NCI-H1417 (cell line): ENCODE measurements at regions not wholly inside any gene's neighbourhood (a gene's known extent, or its start where the extent isn't known, plus 50 kb on each side); places are given as distances from the start of the nearest gene placed in this dataset.
"Not testable (repeated sequence)": the region's sequence is repeated elsewhere in the genome, so short reads cannot be mapped to it uniquely, and the experiment has no call there.

Experiments
- DNase-seq, 3 experiments: peaks; one replicate each; lab custom pipeline; 2025; lab: John Stamatoyannopoulos, UW

DNA sequence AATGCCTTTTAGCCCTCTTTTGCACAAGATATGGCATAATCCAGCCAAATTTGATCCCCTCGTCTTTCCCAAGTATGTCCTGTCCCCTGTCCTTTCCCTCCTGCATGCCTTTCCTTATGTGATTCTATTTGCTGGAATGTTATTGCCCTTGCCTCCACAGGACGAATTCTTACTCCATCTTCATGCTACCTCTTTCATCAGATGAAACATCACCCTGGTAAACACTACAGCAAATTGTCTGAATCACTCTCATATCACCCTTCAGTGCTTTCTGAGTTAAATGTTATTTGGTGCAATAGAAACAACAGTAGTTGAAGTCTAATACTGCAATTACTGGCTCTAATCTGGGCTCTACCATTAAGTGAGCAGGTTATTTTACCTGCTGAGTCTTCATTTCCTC lies 52.2 kb upstream of the FAT1 start:
- no peak for DNase-seq

DNA sequence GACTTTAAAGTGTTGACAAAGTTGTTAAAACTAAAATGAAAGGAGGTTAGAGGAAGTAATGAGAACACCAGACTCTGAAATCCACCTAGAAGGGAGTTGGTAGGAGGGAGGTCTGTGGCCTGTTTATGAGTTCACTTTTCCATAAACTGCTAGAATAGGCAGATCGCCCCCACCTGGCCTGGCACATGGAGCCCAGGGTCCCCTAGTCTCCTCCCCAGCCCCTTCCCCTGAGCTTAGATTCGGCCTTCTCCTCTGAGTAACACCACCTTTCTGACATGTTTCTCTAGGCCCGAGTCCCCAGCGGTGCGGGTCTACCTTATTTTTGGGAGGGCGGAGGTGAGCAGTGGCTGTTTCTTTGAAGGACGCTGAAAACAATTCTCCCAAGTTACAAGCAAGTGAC lies 54.5 kb upstream of the FAT1 start:
- no peak for DNase-seq

DNA sequence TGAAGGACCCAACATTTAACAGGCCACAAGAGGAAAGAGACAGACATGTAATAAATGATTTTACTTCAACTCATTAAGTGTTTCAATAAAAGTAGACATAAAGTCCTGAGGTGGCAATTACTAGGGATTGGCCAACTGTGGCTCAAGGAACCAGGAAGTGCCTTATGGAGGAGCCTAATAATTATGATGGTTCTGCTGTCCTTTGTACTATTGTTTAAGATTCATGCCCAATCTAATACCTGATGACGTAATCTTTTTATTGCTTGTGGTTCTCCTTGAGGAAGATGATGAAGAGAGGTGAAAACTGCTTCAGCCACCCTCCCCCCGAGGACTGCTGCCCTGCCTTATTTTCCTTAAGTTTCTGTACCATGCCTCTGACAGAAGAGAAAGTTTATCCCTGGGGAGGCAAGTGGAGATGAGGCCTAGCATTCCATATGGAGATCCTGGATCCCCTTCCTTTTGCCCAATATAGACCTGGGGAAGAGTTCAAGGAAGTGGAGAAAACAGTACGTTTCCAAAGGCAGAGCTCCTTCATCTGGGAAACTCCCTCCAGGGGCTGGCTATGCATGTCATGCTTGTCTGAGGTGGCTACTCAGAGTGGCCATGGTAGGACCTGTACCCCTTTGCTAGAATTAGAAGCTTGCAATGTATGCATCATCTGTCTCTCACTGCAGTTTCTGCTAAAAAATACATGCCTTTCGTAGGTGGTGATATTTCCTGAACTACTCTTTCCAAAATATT lies 56.8 kb upstream of the FAT1 start:
- no peak for DNase-seq

DNA sequence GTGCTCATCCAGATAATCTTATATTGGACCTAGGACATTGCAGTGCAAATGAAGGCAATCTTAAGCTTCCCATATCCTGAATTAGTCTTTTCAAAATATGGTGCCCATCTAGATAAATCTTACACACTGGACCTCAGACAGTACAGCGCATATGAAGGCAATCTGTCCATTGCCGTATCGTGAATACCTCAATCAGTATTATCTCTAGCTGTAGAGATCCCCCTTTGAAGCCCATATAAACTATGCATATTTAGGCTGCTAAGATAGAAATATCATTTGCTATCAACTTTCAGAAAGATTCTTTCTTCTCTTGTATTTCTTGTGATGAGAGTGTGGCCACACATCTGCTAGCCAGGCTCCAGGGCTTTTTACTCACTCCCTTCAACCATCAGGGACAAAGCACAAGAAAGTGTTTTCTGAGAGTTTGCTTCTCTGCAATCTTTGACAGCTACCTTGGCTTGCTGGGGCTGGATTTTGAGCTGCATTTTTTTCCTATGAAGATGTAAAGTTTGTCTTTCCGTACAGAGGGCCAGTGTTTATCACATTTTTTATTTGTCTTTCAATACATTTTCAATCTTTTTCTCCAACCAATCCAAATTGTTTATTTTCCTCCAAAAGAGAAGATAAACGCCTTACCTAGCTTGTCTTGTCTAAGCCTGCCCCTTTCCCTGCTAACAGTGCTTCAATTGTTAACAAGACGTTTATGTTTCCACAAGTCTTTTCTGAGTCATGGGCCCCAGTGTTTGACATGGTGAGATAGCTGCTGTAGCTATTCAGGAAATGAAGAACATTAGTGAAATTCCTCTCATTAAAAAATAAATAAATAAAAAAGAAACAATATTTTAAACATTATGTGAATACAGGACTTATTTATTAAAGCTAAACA lies 57.6 kb upstream of the FAT1 start:
- no peak for DNase-seq

DNA sequence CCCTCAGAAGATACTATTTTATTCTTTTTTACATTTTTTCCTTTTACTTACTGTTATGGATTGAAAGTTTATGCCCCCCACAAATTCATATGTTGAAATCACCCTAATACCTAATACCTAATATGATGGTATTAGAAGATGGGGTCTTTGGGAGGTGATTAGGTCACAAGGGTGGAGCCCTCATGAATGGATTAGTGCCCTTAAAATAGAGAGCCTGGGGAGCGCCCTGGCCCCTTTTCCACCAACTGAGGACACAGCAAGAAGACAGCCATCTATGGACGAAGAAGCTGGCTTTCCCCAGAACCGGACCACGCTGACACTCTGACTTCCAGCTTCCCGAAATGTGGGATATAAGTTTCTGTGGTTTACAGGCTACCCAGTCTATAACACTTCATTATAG lies 58.6 kb upstream of the FAT1 start:
- DNase-seq = no peak

DNA sequence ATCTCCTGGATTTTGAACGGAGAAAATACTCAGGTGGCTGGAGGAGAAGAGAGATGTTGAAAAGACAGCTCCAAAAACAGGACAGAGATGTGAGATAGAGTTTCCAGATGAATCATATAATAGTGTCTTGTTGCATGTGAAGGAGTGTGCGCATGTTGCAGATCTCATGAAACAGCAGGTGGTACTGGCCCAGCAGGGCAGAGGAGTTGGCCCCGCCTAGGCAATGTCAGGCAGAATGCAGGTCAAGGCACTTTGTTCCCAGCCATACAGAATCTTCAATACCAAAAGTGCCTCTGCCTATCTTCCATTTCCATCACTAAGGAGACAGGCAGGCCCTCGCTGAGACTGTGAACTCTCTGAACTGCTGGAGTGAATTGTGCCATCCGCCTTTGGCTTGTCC lies 63.9 kb upstream of the FAT1 start:
- no peak for DNase-seq

DNA sequence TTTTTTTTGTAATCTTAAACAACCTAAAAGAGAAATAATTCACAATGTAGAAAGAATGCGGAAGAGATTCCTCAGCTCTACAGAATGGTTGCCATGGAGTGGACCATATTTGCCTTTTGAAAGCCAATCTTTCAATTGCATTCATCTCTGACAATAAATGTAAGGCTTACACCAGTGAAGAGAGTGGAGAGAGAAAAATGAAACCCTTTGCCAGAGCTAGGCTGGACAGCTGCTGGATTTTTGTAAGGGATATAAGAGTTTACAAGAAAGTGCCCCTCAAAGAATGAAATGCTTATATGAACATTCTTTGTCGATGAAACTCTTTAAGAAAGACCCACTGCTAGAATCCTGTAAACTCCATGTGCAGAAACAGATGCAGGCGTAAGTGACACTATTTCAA lies 66.0 kb upstream of the FAT1 start:
- DNase-seq = no peak

DNA sequence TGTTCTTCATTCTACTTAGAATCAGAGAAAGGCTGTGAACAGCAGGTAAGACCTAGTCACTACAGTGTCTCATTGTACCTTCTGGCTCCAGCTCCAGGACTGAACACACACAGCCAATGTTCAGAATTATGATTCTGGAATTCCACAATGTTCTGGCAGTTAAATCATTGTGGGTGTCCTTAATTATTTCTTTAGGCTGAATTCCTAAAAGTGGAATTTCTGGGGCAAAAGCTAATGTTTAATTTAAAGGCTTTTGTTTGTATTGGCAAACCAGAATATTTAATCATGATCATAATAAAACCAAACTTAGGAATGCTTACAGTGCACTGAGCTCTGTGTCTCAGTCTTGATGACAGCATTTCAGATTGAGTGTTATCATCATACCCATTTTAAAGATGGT lies 67.0 kb upstream of the FAT1 start:
- no peak for DNase-seq

DNA sequence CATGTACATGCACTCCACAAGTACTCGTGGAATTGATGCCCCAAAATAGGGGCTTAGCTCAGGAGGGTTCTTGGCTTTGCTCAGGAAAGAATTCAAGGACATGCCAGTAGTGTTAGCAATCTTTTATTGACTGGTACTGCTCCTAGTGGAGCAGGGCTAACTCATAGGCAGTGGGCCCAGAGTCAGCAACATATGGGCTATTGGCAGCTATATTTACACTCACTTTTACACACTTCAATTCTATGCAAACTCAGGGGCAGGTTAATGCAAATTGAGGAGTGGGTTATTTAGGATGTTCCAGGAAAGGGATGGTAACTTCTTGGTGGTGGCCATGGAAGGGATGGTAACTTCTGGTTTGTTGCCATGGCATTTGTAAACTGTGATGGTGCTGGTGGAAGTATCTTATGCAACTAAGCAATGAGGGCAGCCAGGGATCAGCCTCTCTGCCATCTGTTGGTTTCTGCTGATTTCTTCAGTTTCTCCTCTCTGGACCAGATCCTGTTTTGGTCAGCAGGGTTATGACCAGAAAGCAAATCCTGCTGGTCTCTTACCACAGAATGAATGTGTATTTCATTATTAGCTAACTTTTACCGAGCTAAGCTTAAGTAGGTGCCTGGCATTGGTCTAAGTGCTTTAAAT lies 69.2 kb upstream of the FAT1 start:
- DNase-seq = no peak

DNA sequence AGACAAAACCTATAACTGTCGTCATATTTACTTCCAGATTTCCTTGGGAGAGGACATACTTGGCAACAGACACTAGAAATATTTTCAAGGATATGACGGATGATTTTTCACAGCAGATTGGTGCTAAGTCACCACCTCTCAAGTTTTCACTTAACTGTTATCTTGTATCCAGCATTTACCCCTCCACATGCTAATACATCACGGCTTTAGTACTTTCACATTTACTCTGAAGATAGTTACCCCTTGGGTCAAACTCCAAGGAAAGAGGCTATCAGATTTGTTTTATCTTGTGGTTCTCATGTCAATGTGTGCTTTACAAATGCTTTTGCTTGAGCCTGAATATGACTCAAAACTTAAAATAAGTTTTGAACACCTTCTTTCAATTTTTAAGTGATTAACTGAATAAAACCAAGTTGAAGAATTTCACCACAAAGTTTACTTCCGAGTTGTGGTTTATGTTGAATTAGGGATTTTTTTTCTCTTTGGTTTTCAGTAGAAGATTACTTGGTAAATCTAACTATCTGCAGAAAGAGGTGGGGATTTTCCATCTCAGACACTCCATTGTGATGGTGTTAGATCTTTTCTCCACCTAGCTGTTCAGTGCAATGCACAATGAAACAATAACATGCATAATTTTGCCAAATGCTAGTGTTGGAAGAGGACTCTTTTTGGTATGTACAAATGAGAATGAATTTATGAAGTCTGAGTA lies 75.4 kb upstream of the FAT1 start:
- no peak for DNase-seq

DNA sequence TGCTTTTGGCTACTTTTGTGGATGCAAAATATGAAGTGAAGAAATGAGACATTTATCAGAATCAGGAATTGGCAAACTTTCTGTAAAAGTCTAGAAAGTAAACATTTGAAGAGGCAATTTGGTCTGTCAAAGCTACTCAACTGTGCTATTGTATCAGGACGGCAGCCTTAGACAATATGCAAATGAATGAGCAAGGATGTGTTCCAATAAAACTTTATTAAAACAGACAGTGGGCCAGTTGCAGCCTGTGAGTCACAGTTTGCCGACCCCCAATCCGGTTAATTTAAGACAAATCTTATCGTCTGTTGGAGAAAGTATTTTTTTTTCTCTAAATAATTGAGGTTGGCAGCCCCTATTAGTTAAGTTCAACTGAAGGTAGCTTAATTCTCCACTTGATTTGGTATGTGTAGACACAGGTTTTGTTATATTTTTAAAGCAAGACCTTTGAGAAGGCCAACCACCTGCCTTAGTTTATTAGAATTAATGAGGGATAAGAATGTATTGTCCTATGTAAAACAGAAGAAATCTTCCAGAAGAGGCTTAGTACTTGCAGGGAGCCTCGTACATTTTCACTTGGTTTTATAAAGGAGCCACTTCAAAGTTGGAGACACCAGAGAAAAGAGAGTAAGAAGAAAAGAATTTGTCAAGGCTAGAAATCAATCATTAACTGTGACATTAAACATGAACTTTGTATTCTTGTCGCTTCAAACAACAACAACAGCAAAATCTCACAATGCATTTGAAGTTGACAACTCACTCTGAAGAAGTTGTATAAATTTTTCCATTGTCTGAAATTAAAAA lies 81.6 kb upstream of the FAT1 start:
- DNase-seq = no peak

DNA sequence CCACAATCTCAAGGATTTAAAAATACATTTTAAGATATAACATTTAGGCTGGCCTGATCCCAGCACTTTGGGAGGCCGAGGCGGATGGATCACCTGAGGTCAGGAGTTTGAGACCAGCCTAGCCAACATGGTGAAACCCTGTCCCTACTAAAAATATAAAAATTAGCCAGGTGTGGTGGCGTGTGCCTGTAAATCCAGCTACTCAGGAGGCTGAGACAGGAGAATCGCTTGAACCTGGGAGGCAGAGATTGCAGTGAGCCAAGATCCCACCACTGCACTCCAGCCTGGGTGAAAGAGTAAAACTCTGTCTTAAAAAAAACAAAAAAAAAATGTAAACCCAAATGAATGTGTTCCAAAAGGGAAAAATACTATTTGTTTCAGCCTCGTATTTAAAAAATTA lies 82.3 kb upstream of the FAT1 start:
- DNase-seq = not testable (repeated sequence)

DNA sequence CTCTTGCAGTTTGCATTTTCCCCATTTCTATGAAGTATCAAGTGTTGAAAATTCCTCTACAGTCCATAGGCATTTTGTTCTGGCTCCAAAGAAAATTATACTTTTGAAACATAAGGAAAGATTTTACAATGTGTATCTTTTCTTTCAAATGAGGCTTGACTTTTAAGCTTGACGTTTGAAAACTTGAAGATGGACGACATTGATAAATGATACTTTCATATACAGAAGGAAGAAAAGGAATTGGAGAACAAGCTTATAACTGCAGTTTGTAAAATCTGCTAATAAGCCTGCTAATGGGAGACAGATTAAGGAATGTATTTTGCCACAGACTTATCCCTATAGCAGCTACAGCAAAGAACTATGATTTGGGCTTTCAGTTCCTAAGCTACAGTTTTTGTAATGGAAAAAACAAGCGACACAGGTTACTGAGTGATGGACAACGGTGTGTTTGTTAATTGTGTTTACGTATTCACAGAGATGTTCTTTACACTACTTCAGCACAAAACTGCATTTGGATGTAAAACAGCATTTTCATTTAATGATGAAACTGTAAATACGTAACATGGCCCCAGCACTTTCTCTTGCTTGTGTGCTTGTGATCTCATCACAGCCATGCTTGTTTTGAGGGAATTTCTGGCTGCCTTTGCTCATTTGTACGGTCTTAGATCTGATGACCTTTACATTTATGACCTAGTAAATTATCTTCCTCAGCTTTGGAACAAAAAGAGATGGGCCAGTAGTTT lies 83.2 kb upstream of the FAT1 start:
- no peak for DNase-seq

DNA sequence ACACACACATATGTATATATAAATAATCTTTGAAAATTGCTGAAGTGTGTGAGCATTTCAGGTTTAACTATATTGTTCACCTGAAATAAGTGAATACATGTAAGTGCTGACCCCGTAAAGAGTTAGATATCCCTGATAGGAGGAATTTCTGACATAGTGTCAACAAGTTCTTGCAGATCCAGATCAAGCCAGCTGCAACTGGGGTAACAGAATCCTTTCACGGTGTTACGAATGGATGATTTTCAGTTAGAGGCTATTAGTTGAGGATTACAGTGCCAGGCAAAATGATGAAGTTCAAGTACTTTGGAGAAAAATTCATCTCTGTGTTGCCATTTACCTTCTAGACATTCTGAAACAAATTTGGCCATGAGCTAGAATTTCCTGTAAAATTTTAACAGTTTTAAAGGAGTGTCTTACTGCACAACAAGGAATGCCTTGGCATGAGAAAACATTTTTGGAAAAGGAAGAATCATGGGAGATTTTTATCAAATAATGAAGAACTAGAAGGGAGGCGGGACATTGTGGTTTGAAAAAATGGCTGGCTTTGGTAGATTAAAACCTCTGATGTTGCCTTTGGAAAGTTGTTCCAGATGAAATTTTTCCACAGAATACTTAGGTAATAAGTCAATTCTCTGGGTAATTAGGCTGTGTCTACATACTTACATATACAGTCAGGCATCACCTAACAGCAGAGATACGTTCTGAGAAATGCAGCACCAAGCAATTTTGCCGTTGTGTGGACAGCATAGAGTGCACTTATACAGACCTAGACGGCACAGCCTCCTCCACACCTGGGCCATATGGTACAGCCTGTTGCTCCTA lies 84.4 kb upstream of the FAT1 start:
- no peak for DNase-seq

DNA sequence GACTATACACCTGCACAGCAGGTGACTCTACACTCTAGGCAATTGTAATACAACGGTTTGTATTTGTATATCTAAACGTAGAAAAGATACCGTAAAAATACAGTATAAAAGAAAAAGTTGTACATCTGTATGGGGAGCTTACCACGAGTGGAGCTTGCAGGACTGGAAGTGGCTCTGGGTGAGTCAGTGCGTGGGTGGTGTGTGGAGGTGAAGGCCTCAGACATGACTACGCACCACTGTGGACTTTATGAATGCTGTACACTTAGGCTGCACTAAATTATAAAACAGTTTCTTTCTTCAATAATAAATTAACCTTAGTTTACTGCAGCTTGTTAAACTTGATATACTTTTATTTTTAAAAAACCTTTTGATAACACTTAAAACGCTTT lies 85.0 kb upstream of the FAT1 start:
- DNase-seq = no peak

DNA sequence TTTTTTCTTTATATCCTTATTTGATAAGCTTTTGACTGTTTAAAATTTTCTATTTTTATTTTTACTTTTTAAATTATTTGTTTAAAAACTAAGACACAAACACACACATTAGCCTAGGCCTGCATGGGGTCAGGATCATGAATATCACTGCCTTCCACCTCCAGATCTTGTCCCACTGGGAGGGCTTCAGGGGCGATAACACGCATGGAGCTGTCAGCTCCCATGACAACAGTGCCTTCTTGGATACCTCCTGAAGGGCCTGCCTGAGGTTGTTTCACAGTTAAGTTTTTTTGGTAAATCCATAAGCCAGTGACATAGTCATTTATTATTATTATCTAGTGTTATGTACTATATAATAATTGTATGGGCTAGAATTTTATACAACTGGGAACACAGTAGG lies 85.4 kb upstream of the FAT1 start:
- DNase-seq = no peak

DNA sequence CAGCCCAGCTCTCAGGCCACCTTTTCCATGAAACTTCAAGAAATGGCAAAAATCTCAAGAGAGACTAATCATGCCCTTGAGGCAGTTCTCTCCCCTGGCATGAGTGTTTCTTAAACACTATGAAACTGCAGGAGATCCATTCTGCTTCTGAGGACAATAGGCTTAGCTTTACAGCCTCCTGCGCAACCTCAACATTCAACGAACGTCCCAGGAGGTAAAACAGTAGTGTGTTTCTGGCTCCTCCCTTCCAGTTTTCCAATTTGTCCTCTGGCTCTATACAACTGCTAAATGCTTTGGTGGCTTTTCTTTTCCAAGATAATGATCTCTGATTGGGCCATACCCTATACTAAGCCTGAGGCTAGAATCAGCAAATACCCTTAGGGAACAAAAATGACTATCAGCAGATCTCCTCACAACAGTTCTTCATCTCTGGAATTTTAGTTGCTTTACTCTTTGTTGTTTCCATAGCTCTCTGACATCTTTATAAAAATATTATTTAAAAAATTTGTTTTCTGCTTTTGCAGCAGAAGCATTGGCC lies 87.0 kb upstream of the FAT1 start:
- peak in 1 of 3 experiments; percentile 6 for DNase-seq

DNA sequence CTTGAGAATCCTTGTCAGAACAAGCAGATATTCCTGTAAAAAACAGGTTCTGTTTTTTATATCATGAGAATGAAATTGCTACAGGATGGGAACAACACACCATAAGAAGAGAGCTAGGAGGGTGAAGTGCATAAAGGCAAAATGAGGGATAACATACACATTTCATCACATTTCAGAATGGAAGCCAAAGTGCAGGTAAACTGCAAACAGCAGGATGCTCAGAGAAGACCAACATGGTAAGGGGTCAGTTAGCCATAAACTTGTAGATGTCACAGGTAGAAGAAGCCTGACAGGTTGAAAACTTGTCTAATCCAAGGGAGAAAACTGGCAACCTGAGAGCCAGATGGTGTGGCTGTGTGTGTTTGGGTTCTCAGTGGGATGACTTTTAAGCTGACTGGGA lies 88.9 kb upstream of the FAT1 start:
- DNase-seq = no peak

DNA sequence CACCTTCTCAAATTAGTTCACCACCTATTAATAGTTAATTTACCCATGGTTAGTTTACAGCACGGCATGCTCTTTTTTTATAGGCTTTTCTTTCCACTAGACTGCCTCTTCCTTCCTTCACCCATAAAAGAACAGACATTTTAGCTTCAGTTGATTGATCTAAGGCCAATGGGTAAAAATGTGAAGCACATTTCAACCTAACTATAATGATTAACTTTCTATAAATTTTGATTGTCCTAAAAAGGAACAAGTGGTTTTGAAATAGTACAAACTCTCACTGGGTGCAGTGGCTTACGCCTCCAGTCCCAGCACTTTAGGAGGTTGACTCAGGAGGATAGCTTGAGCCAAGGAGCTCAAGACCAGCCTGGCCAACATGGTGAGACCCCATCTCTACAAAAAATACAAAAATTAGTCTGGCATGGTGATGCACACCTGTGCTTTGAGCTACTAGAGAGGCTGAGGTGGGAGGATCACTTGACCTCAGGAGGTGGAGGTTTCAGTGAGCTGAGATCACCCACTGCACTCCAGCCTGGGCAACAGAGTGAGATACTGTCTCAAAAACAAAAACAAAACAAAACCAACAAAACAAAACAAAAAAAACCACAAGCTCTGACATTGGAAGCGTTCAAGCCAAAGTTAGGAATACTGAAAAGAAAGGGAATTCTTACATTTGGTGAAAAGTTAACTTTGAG lies 89.9 kb upstream of the FAT1 start:
- DNase-seq = no peak
